H4 (cell line): ENCODE measurements at regions not wholly inside any gene's neighbourhood (a gene's known extent, or its start where the extent isn't known, plus 50 kb on each side); places are given as distances from the start of the nearest gene placed in this dataset.

ENCODE experiments used
- DNase-seq: peaks from one replicate; pipeline ENCODE4 v3.0.0-alpha.2; 2015; ENCODE audit warnings: low spot score

GRCh38 chr2:167431949-167432348, 543.7 kb downstream of the XIRP2 start:
- no peak for DNase-seq

GRCh38 chr2:167430447-167430846, 542.2 kb downstream of the XIRP2 start:
- no peak for DNase-seq

GRCh38 chr2:167424803-167425755, 536.8 kb downstream of the XIRP2 start:
- DNase-seq, result no peak

- no peak for DNase-seq
These were observed 535.9 kb downstream of the XIRP2 start for GRCh38 chr2:167424221-167424620.

- DNase-seq, result no peak
These were observed 535.5 kb downstream of the XIRP2 start for GRCh38 chr2:167423731-167424130.

DNA sequence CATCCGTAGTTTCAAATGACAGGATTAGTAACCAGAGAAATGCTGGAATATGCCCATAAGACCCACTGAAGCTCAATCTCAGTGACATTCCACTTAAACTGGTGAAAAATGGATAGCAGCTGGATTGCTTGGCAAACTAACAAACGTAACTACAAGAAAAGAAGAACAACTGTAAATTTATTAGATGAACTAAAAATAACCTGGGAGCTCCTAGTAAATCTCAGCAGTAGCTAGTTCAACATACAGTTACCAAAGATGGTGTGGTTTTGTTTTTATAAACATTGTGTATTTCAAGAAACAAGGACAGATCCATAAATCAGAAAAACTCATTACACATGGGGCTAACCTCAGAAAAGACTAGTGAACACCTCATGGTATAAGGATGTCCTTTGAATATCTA, 531.9 kb downstream of the XIRP2 start:
- no peak for DNase-seq

GRCh38 chr2:167415068-167415467, 526.8 kb downstream of the XIRP2 start:
- no peak for DNase-seq

GRCh38 chr2:167411367-167411766, 523.1 kb downstream of the XIRP2 start:
- DNase-seq, result no peak

DNA sequence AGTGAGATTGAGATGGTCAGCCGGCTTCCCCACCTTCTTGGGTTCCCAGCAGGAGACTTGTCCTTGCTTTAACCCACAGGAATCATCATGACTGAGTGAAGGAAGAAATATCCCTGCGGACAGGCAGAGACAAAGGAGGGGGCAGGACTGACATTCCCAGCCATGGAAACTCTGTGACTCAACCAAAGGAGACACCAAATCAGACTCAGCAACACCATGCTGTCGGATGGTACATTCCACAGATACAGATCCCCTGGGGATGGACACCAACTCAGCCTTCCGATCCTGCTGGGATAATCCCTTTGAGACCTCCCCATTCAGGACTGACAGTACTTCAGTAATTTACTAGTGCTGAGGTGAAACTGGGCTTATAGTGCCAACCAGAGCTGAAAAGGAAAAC, 518.3 kb downstream of the XIRP2 start:
- no peak for DNase-seq

- no peak for DNase-seq
These were observed 516.5 kb downstream of the XIRP2 start for GRCh38 chr2:167404627-167405284.

DNA sequence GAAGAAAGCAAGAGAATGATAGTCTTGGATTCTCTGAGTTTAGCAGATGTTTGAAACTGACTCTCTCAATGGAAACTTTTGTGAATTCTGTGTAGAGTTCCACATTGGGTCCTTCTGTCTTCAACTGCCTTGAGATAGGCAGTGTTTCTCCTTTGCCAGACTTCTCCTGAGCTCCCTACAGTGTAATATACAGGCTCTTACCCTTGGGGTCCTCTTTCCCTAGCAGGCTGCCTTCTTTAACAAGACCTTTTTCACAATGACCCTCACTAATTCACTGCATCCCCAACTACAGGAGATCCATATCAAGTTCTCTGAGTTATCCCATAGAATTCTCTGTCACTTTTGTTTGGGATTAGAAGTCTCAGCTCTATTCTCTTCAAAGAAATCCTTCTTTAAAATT, 513.0 kb downstream of the XIRP2 start:
- no peak for DNase-seq

GRCh38 chr2:167400546-167400945, 512.3 kb downstream of the XIRP2 start:
- no peak for DNase-seq

DNA sequence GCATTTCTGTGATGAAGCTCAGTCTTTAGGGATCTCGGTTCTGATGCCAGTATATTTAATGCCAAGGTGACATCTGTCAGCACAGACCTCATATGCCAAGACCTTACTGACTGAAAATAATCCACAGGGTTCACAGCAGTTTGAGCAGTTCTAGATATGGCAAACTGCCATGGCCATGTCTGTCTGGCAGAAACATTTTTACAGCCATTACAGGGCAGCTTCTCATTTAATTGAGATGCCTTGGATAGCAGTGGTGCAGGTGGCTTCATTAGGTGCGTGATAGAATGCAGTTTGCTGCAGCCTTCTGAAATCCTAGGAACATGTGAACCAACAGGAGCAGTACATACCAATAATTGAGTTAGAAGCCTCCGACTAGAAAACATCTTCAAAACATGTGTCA, 510.6 kb downstream of the XIRP2 start:
- no peak for DNase-seq

DNA sequence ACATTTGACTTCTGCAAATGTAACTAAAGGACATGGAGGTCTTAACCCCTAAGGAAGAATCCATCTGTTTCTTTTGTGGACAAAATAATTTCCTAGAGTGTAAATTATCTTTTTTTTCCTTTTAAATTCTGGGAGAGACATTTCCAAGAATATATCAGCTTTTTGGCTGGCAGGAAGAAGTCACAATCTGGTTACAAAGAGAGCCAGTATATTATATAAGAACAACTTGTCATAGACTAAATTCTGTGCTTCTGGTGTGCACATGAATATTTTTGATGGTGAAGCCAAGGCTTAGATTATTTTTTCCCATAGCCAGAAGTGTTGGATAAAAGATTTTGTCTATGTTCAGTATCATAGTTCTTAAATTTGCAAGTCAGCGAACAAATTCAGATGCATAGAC, 500.6 kb downstream of the XIRP2 start:
- DNase-seq, result no peak

GRCh38 chr2:167388497-167388896, 500.2 kb downstream of the XIRP2 start:
- DNase-seq, result no peak

GRCh38 chr2:167386694-167387093, 498.4 kb downstream of the XIRP2 start:
- DNase-seq, result no peak

GRCh38 chr2:167383610-167384194, 495.4 kb downstream of the XIRP2 start:
- DNase-seq, result no peak

- DNase-seq, result no peak
These were observed 493.1 kb downstream of the XIRP2 start for GRCh38 chr2:167381349-167381748.

- DNase-seq, result no peak
These were observed 492.3 kb downstream of the XIRP2 start for GRCh38 chr2:167380555-167380954.

DNA sequence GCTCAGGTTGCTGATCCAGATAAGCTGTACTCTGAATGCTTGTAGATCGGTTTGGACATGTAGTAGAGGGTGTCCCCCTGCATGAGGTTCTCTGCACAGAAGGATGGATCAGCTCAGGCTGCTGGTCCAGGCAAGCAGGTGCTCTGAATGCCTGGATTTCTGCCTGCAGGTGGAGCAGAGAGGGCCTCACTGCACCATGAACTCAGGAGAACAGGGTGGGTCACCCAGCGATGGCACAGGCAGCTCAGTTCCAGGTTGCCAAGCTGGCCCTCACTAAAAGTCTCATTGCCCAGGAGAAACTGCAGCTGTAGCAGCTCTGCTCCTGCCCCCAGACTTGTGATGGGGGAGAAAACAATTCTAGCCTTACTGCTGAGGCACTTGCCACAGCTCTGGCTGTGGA, 491.8 kb downstream of the XIRP2 start:
- DNase-seq, result no peak

GRCh38 chr2:167369083-167369482, 480.8 kb downstream of the XIRP2 start:
- no peak for DNase-seq

DNA sequence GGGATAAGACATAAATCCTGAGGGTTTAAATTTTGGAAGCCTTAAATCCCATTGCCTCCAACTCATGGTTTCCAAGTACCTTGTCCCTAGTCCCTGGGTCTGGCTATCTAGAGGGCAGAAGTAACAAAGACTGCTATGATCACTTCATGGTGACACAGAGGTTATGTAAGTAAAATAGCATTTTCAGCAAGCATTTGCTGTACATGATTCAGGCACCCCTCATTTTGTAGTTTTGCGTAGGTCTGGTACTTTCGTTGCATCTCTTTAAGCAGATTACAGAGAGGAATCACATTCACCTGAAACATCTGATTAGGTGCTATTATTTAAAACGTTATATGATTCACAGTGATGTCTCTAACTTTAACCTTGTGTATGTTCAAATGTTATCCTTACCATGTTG, 480.1 kb downstream of the XIRP2 start:
- DNase-seq, result no peak

DNA sequence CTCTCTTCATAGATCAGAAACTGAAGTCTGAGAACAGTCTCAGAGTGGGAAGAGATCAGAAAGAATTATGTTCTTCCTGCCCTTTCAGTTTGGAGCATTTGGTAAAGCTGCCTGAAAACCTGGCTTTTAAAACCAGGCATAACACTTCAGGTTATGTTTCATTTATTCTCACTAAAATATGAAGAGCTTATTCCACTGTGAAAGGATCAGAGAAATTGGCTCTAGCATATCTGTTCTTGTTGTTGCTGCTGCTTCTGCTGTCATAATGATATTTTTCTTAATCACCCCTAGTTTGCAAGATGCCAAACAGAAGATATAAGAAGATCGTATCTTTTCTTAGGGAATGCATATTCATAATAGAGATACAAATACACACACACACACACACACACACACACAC, 476.9 kb downstream of the XIRP2 start:
- DNase-seq, result no peak
